ENCODE measurements at regions not wholly inside any gene's neighbourhood (a gene's known extent, or its start where the extent isn't known, plus 50 kb on each side); places are given as distances from the start of the nearest gene placed in this dataset.

GRCh38 chr18:24546307-24546706 lies 85.9 kb downstream of the HRH4 start:
- TF ChIP-seq, protein P1, sequence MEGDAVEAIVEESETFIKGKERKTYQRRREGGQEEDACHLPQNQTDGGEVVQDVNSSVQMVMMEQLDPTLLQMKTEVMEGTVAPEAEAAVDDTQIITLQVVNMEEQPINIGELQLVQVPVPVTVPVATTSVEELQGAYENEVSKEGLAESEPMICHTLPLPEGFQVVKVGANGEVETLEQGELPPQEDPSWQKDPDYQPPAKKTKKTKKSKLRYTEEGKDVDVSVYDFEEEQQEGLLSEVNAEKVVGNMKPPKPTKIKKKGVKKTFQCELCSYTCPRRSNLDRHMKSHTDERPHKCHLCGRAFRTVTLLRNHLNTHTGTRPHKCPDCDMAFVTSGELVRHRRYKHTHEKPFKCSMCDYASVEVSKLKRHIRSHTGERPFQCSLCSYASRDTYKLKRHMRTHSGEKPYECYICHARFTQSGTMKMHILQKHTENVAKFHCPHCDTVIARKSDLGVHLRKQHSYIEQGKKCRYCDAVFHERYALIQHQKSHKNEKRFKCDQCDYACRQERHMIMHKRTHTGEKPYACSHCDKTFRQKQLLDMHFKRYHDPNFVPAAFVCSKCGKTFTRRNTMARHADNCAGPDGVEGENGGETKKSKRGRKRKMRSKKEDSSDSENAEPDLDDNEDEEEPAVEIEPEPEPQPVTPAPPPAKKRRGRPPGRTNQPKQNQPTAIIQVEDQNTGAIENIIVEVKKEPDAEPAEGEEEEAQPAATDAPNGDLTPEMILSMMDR (IDR thresholded peaks at IDR 0.05) = no peak
- no peak for TF ChIP-seq POLR2AphosphoS5 (IDR thresholded peaks at IDR 0.05)
